WTC11 (cell line): ENCODE measurements at regions not wholly inside any gene's neighbourhood (a gene's known extent, or its start where the extent isn't known, plus 50 kb on each side); places are given as distances from the start of the nearest gene placed in this dataset.

Experiments used
- ATAC-seq: fragments of 200-7000 bp; cut with Tn5 transposase; 2 replicates; pipeline ENCODE4 v1.10.0; 2021; ENCODE audit warnings: mild to moderate bottlenecking, moderate library complexity
- CTCF ChIA-PET: fragments of 300-600 bp; sonication (Branson Sonifier 250); formaldehyde crosslinking; loops from one replicate; lab custom pipeline; 2021; ENCODE audit warnings: antibody characterized with exemption; lab: Charles Lee
- POLR2A ChIA-PET: fragments of 350-600 bp; sonication (Branson Sonifier 250); formaldehyde crosslinking; loops from one replicate; lab custom pipeline; 2021; ENCODE audit warnings: antibody characterized with exemption; lab: Charles Lee
- DNase-seq: peaks from one replicate; pipeline ENCODE4 v3.0.0; 2021; ENCODE audit warnings: low spot score
- H3K27ac Mint-ChIP-seq: 2 replicates; pipeline ENCODE4 v1.8.0; 2021; ENCODE audit warnings: mixed read lengths
- H3K27me3 Mint-ChIP-seq: 2 replicates; pipeline ENCODE4 v1.8.0; 2021; ENCODE audit warnings: low read depth, mild to moderate bottlenecking, moderate library complexity, mixed read lengths
- H3K36me3 Mint-ChIP-seq: 2 replicates; pipeline ENCODE4 v1.8.0; 2021; ENCODE audit warnings: mixed read lengths
- H3K4me1 Mint-ChIP-seq: 2 replicates; pipeline ENCODE4 v1.8.0; 2022; ENCODE audit warnings: mixed read lengths
- H3K4me3 Mint-ChIP-seq: 2 replicates; pipeline ENCODE4 v1.8.0; 2021; ENCODE audit warnings: mild to moderate bottlenecking, moderate library complexity, mixed read lengths
- H3K9me3 Mint-ChIP-seq: 2 replicates; pipeline ENCODE4 v1.8.0; 2021; ENCODE audit warnings: mixed read lengths
- GTF2I ChIP-seq: fragments of 250-450 bp; sonication (Bioruptor Pico); conservative IDR thresholded peaks from 2 replicates; pipeline ENCODE4 v1.4.0; 2021; ENCODE audit warnings: mild to moderate bottlenecking
- KAT7 ChIP-seq: sonication (generic); formaldehyde crosslinking; IDR thresholded peaks from 2 replicates; pipeline ENCODE4 v1.8.1; 2023; ENCODE audit warnings: missing genetic modification reagents, mild to moderate bottlenecking, borderline replicate concordance
- MXD4 ChIP-seq: fragments of 250-450 bp; sonication (Bioruptor Pico); IDR thresholded peaks from 2 replicates; pipeline ENCODE4 v1.8.0; 2021; ENCODE audit warnings: mild to moderate bottlenecking, moderate library complexity, borderline replicate concordance
- NR2C2 ChIP-seq: sonication (generic); formaldehyde crosslinking; IDR thresholded peaks from 2 replicates; pipeline ENCODE4 v1.8.0; 2022; ENCODE audit warnings: mild to moderate bottlenecking, missing genetic modification reagents
- NR3C1 ChIP-seq: sonication (generic); formaldehyde crosslinking; conservative IDR thresholded peaks from 2 replicates; pipeline ENCODE4 v1.8.1; 2023; ENCODE audit warnings: low read depth, mild to moderate bottlenecking, missing genetic modification reagents
- SMAD4 ChIP-seq: sonication (generic); formaldehyde crosslinking; IDR thresholded peaks from 2 replicates; pipeline ENCODE4 v1.8.0; 2022; ENCODE audit warnings: mild to moderate bottlenecking, missing genetic modification reagents
- TF ChIP-seq, protein P1 (sequence below): sonication (generic); formaldehyde crosslinking; IDR thresholded peaks from 2 replicates; pipeline ENCODE4 v1.8.0; 2022; ENCODE audit warnings: mild to moderate bottlenecking, missing genetic modification reagents
- TF ChIP-seq, protein P2 (sequence below): sonication (generic); formaldehyde crosslinking; IDR thresholded peaks from 2 replicates; pipeline ENCODE4 v1.8.0; 2023; ENCODE audit warnings: missing genetic modification reagents
- TF ChIP-seq, protein P3 (sequence below): fragments of 250-450 bp; sonication (Bioruptor Pico); IDR thresholded peaks from 2 replicates; pipeline ENCODE4 v1.9.0; 2021; ENCODE audit warnings: mild to moderate bottlenecking
- TF ChIP-seq, protein P4 (sequence below): sonication (generic); formaldehyde crosslinking; conservative IDR thresholded peaks from 2 replicates; pipeline ENCODE4 v1.8.1; 2022; ENCODE audit warnings: mild to moderate bottlenecking, missing genetic modification reagents
- TF ChIP-seq, protein P5 (sequence below): sonication (generic); formaldehyde crosslinking; IDR thresholded peaks from 2 replicates; pipeline ENCODE4 v1.8.1; 2022; ENCODE audit warnings: mild to moderate bottlenecking, moderate library complexity, missing genetic modification reagents
- TF ChIP-seq, protein P6 (sequence below): sonication (generic); formaldehyde crosslinking; IDR thresholded peaks from 2 replicates; pipeline ENCODE4 v1.8.1; 2023; ENCODE audit warnings: mild to moderate bottlenecking, moderate library complexity, missing genetic modification reagents
- TF ChIP-seq, protein P7 (sequence below): sonication (generic); formaldehyde crosslinking; IDR thresholded peaks from 2 replicates; pipeline ENCODE4 v1.8.0; 2023; ENCODE audit warnings: missing genetic modification reagents, mild to moderate bottlenecking, borderline replicate concordance
- TF ChIP-seq, protein P8 (sequence below): sonication (generic); formaldehyde crosslinking; IDR thresholded peaks from 2 replicates; pipeline ENCODE4 v1.8.1; 2023; ENCODE audit warnings: mild to moderate bottlenecking, missing genetic modification reagents, moderate library complexity
- TF ChIP-seq, protein P9 (sequence below): fragments of 200-600 bp; IDR thresholded peaks from 2 replicates; pipeline ENCODE4 v1.8.0; 2022; ENCODE audit warnings: antibody characterized with exemption

DNA sequence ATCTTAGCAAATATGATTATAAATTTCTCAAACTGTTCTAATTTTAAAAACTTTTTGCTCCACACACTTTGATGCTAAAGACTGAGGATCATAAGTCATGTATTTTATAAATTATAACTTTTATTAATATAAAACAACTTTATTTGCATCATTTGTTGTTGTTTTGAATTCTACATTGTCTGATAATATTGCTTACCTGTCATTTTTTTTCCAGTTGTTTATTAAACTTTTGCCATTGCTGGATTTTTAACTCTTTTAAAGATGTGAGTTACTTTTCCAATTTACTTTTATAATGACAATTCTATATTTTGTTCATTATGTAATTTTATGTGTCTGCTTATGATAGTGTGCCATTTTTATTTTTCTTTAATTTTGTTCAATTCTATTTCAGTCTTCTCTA is 2071.2 kb upstream of the C9orf72 start (continued):
- TF ChIP-seq, protein P1, sequence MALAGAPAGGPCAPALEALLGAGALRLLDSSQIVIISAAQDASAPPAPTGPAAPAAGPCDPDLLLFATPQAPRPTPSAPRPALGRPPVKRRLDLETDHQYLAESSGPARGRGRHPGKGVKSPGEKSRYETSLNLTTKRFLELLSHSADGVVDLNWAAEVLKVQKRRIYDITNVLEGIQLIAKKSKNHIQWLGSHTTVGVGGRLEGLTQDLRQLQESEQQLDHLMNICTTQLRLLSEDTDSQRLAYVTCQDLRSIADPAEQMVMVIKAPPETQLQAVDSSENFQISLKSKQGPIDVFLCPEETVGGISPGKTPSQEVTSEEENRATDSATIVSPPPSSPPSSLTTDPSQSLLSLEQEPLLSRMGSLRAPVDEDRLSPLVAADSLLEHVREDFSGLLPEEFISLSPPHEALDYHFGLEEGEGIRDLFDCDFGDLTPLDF (CRISPR knock-in tag): no peak
- TF ChIP-seq, protein P2, sequence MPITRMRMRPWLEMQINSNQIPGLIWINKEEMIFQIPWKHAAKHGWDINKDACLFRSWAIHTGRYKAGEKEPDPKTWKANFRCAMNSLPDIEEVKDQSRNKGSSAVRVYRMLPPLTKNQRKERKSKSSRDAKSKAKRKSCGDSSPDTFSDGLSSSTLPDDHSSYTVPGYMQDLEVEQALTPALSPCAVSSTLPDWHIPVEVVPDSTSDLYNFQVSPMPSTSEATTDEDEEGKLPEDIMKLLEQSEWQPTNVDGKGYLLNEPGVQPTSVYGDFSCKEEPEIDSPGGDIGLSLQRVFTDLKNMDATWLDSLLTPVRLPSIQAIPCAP: no peak
- TF ChIP-seq, protein P3, sequence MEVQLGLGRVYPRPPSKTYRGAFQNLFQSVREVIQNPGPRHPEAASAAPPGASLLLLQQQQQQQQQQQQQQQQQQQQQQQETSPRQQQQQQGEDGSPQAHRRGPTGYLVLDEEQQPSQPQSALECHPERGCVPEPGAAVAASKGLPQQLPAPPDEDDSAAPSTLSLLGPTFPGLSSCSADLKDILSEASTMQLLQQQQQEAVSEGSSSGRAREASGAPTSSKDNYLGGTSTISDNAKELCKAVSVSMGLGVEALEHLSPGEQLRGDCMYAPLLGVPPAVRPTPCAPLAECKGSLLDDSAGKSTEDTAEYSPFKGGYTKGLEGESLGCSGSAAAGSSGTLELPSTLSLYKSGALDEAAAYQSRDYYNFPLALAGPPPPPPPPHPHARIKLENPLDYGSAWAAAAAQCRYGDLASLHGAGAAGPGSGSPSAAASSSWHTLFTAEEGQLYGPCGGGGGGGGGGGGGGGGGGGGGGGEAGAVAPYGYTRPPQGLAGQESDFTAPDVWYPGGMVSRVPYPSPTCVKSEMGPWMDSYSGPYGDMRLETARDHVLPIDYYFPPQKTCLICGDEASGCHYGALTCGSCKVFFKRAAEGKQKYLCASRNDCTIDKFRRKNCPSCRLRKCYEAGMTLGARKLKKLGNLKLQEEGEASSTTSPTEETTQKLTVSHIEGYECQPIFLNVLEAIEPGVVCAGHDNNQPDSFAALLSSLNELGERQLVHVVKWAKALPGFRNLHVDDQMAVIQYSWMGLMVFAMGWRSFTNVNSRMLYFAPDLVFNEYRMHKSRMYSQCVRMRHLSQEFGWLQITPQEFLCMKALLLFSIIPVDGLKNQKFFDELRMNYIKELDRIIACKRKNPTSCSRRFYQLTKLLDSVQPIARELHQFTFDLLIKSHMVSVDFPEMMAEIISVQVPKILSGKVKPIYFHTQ (CRISPR knock-in tag): no peak

DNA sequence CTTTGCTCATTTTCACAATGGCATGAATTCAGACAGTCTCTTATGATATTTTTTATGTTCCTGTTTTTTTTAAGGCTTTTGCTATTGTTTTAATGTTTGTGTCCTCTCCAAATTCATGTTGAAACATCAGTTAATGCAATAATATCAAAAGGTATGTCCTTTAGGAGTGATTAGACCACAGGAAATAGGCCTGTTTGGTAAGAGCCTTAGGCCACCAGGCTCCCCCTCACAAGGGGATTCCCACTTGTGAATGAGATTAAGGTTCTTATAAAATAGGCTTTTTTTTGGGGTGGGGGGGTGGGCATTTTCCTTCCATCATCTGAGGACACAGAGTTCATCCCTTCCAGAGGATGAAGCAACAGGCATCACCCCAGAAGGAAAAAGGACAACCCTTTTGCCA is 2074.2 kb upstream of the C9orf72 start:
- ATAC-seq: no peak
- no peak for DNase-seq
- H3K27me3 Mint-ChIP-seq: no peaks in the 10 kb centered on the region
- H3K9me3 Mint-ChIP-seq: no peaks in the 10 kb centered on the region
- CTCF ChIA-PET: no interaction called here
- no peak overlapping the region for H3K27ac Mint-ChIP-seq
- peaks cover 3% of the 10 kb centered on the region; the same call in 1 of the 2 replicates for H3K4me1 Mint-ChIP-seq
- H3K4me3 Mint-ChIP-seq: no peak overlapping the region
- POLR2A ChIA-PET: no interaction called here
- H3K36me3 Mint-ChIP-seq: no peaks in the 10 kb centered on the region
- TF ChIP-seq, protein P4, sequence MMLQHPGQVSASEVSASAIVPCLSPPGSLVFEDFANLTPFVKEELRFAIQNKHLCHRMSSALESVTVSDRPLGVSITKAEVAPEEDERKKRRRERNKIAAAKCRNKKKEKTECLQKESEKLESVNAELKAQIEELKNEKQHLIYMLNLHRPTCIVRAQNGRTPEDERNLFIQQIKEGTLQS: no peak
- TF ChIP-seq MXD4 (CRISPR knock-in tag) (no peak), NR2C2 (CRISPR knock-in tag) (no peak), SMAD4 (no peak), NR3C1 (CRISPR knock-in tag) (no peak), GTF2I (CRISPR knock-in tag) (no peak), KAT7 (CRISPR knock-in tag) (no peak)
- TF ChIP-seq, protein P5, sequence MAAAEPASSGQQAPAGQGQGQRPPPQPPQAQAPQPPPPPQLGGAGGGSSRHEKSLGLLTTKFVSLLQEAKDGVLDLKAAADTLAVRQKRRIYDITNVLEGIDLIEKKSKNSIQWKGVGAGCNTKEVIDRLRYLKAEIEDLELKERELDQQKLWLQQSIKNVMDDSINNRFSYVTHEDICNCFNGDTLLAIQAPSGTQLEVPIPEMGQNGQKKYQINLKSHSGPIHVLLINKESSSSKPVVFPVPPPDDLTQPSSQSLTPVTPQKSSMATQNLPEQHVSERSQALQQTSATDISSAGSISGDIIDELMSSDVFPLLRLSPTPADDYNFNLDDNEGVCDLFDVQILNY: no peak
- TF ChIP-seq, protein P6, sequence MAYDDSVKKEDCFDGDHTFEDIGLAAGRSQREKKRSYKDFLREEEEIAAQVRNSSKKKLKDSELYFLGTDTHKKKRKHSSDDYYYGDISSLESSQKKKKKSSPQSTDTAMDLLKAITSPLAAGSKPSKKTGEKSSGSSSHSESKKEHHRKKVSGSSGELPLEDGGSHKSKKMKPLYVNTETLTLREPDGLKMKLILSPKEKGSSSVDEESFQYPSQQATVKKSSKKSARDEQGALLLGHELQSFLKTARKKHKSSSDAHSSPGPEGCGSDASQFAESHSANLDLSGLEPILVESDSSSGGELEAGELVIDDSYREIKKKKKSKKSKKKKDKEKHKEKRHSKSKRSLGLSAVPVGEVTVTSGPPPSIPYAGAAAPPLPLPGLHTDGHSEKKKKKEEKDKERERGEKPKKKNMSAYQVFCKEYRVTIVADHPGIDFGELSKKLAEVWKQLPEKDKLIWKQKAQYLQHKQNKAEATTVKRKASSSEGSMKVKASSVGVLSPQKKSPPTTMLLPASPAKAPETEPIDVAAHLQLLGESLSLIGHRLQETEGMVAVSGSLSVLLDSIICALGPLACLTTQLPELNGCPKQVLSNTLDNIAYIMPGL (CRISPR knock-in tag): no peak
- TF ChIP-seq, protein P7, sequence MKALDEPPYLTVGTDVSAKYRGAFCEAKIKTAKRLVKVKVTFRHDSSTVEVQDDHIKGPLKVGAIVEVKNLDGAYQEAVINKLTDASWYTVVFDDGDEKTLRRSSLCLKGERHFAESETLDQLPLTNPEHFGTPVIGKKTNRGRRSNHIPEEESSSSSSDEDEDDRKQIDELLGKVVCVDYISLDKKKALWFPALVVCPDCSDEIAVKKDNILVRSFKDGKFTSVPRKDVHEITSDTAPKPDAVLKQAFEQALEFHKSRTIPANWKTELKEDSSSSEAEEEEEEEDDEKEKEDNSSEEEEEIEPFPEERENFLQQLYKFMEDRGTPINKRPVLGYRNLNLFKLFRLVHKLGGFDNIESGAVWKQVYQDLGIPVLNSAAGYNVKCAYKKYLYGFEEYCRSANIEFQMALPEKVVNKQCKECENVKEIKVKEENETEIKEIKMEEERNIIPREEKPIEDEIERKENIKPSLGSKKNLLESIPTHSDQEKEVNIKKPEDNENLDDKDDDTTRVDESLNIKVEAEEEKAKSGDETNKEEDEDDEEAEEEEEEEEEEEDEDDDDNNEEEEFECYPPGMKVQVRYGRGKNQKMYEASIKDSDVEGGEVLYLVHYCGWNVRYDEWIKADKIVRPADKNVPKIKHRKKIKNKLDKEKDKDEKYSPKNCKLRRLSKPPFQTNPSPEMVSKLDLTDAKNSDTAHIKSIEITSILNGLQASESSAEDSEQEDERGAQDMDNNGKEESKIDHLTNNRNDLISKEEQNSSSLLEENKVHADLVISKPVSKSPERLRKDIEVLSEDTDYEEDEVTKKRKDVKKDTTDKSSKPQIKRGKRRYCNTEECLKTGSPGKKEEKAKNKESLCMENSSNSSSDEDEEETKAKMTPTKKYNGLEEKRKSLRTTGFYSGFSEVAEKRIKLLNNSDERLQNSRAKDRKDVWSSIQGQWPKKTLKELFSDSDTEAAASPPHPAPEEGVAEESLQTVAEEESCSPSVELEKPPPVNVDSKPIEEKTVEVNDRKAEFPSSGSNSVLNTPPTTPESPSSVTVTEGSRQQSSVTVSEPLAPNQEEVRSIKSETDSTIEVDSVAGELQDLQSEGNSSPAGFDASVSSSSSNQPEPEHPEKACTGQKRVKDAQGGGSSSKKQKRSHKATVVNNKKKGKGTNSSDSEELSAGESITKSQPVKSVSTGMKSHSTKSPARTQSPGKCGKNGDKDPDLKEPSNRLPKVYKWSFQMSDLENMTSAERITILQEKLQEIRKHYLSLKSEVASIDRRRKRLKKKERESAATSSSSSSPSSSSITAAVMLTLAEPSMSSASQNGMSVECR (CRISPR knock-in tag): no peak
- TF ChIP-seq, protein P8, sequence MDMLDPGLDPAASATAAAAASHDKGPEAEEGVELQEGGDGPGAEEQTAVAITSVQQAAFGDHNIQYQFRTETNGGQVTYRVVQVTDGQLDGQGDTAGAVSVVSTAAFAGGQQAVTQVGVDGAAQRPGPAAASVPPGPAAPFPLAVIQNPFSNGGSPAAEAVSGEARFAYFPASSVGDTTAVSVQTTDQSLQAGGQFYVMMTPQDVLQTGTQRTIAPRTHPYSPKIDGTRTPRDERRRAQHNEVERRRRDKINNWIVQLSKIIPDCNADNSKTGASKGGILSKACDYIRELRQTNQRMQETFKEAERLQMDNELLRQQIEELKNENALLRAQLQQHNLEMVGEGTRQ (CRISPR knock-in tag): no peak
- TF ChIP-seq, protein P9, sequence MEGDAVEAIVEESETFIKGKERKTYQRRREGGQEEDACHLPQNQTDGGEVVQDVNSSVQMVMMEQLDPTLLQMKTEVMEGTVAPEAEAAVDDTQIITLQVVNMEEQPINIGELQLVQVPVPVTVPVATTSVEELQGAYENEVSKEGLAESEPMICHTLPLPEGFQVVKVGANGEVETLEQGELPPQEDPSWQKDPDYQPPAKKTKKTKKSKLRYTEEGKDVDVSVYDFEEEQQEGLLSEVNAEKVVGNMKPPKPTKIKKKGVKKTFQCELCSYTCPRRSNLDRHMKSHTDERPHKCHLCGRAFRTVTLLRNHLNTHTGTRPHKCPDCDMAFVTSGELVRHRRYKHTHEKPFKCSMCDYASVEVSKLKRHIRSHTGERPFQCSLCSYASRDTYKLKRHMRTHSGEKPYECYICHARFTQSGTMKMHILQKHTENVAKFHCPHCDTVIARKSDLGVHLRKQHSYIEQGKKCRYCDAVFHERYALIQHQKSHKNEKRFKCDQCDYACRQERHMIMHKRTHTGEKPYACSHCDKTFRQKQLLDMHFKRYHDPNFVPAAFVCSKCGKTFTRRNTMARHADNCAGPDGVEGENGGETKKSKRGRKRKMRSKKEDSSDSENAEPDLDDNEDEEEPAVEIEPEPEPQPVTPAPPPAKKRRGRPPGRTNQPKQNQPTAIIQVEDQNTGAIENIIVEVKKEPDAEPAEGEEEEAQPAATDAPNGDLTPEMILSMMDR: no peak
